MM.1S (cell line): ENCODE measurements at regions not wholly inside any gene's neighbourhood (a gene's known extent, or its start where the extent isn't known, plus 50 kb on each side); places are given as distances from the start of the nearest gene placed in this dataset.

Experiments used
- DNase-seq: peaks from one replicate; pipeline ENCODE4 v3.0.0-alpha.2; 2015
- H2AFZ ChIP-seq: fragments of 300-600 bp; sonication (generic); 2 replicates; pipeline ENCODE4 v1.6.0; 2016; ENCODE audit warnings: antibody characterized with exemption, low read length
- H3F3A ChIP-seq: fragments of 300-600 bp; sonication (generic); 2 replicates; pipeline ENCODE4 v1.6.1; 2016; ENCODE audit warnings: mild to moderate bottlenecking, antibody characterized with exemption, low read length, moderate library complexity, mixed read lengths; ENCODE audit not compliant: insufficient read depth
- H3K27ac ChIP-seq: fragments of 300-600 bp; sonication (generic); 2 replicates; pipeline ENCODE4 v1.5.1; 2016; ENCODE audit warnings: mild to moderate bottlenecking, low read length
- H3K27me3 ChIP-seq: fragments of 300-600 bp; sonication (generic); replicated peaks from 2 replicates; pipeline ENCODE4 v1.6.0; 2016; ENCODE audit warnings: low read length; ENCODE audit not compliant: insufficient read depth
- H3K36me3 ChIP-seq: fragments of 300-600 bp; sonication (generic); replicated peaks from 2 replicates; pipeline ENCODE4 v1.6.1; 2016; ENCODE audit warnings: mild to moderate bottlenecking, low read length, mixed read lengths; ENCODE audit not compliant: insufficient read depth
- H3K4me1 ChIP-seq: fragments of 300-600 bp; sonication (generic); 2 replicates; pipeline ENCODE4 v1.6.1; 2016; ENCODE audit warnings: low read length, mixed read lengths
- H3K4me2 ChIP-seq: fragments of 300-600 bp; sonication (generic); 2 replicates; pipeline ENCODE4 v1.6.0; 2016; ENCODE audit warnings: low read depth, low read length
- H3K4me3 ChIP-seq: fragments of 300-600 bp; sonication (generic); 2 replicates; pipeline ENCODE4 v1.5.1; 2016; ENCODE audit warnings: low read length, mixed read lengths
- H3K79me2 ChIP-seq: fragments of 300-600 bp; sonication (generic); 2 replicates; pipeline ENCODE4 v1.6.1; 2016; ENCODE audit warnings: mixed run types, low read length, mixed read lengths
- H3K9ac ChIP-seq: fragments of 300-600 bp; sonication (generic); 2 replicates; pipeline ENCODE4 v1.6.1; 2016; ENCODE audit warnings: low read length, mixed read lengths
- H3K9me2 ChIP-seq: fragments of 300-600 bp; sonication (generic); replicated peaks from 2 replicates; pipeline ENCODE4 v1.6.1; 2016; ENCODE audit warnings: mild to moderate bottlenecking, low read length, mixed read lengths; ENCODE audit not compliant: insufficient read depth
- H3K9me3 ChIP-seq: fragments of 300-600 bp; sonication (generic); replicated peaks from 2 replicates; pipeline ENCODE4 v1.6.1; 2016; ENCODE audit warnings: mild to moderate bottlenecking, low read length, mixed read lengths; ENCODE audit not compliant: insufficient read depth
- H4K20me1 ChIP-seq: fragments of 300-600 bp; sonication (generic); 2 replicates; pipeline ENCODE4 v1.6.1; 2016; ENCODE audit warnings: mild to moderate bottlenecking, low read length, moderate library complexity, mixed read lengths; ENCODE audit not compliant: insufficient read depth
- CTCF ChIP-seq: fragments of 300-600 bp; sonication (generic); IDR thresholded peaks from 2 replicates; pipeline ENCODE4 v1.5.1; 2016; ENCODE audit warnings: antibody characterized with exemption, low read length, mixed read lengths
- EZH2 ChIP-seq: fragments of 300-600 bp; sonication (generic); optimal IDR thresholded peaks from 2 replicates; pipeline ENCODE3; 2017; ENCODE audit warnings: low read depth, mild to moderate bottlenecking, antibody characterized with exemption, low read length, mixed read lengths
- EZH2phosphoT487 ChIP-seq: fragments of 300-600 bp; sonication (generic); IDR thresholded peaks from 2 replicates; pipeline ENCODE4 v1.6.1; 2018; ENCODE audit warnings: antibody characterized with exemption, low read length

- Histone ChIP-seq H3K9me2 (no peaks in the 10 kb centered on the region), H3K4me3 (no peak overlapping the region), H3K27me3 (no peaks in the 10 kb centered on the region), H3K9ac (no peak overlapping the region), H3F3A (no peaks in the 10 kb centered on the region), H3K9me3 (no peaks in the 10 kb centered on the region), H3K36me3 (no peaks in the 10 kb centered on the region), H3K4me1 (no peaks in the 10 kb centered on the region), H3K4me2 (no peak overlapping the region), H2AFZ (no peak overlapping the region), H4K20me1 (no peaks in the 10 kb centered on the region), H3K27ac (no peak overlapping the region), H3K79me2 (no peaks in the 10 kb centered on the region)
- no peak for TF ChIP-seq CTCF
- no peak for DNase-seq
Observed at GRCh38 chr2:213202011-213202410, 50.6 kb upstream of the IKZF2 start.

GRCh38 chr2:213205944-213206343 lies 54.5 kb upstream of the IKZF2 start:
- Histone ChIP-seq H2AFZ (no peak overlapping the region), H3K9me2 (no peaks in the 10 kb centered on the region), H3K27ac (no peak overlapping the region), H3K4me3 (no peak overlapping the region), H3K4me2 (no peak overlapping the region), H3K36me3 (no peaks in the 10 kb centered on the region), H3K79me2 (no peaks in the 10 kb centered on the region), H3K9ac (no peak overlapping the region), H3K9me3 (no peaks in the 10 kb centered on the region), H4K20me1 (no peaks in the 10 kb centered on the region), H3K27me3 (no peaks in the 10 kb centered on the region), H3F3A (no peaks in the 10 kb centered on the region), H3K4me1 (no peaks in the 10 kb centered on the region)
- TF ChIP-seq EZH2 = no peak
- no peak for TF ChIP-seq CTCF
- no peak for TF ChIP-seq EZH2phosphoT487
- no peak for DNase-seq

- no peaks in the 10 kb centered on the region for H3K36me3 ChIP-seq
- TF ChIP-seq EZH2phosphoT487 (no peak), EZH2 (no peak), CTCF (no peak)
- no peaks in the 10 kb centered on the region for H3K9me3 ChIP-seq
- no peak overlapping the region for H3K27ac ChIP-seq
- H4K20me1 ChIP-seq = no peaks in the 10 kb centered on the region
- no peak for DNase-seq
- no peak overlapping the region for H3K9ac ChIP-seq
- H2AFZ ChIP-seq = no peak overlapping the region
- no peaks in the 10 kb centered on the region for H3K27me3 ChIP-seq
- H3F3A ChIP-seq = no peaks in the 10 kb centered on the region
- no peaks in the 10 kb centered on the region for H3K9me2 ChIP-seq
- no peak overlapping the region for H3K4me2 ChIP-seq
- no peaks in the 10 kb centered on the region for H3K4me1 ChIP-seq
- H3K4me3 ChIP-seq = no peak overlapping the region
- H3K79me2 ChIP-seq = no peaks in the 10 kb centered on the region
Observed at GRCh38 chr2:213213186-213213585, 61.8 kb upstream of the IKZF2 start.

GRCh38 chr2:213214209-213214608 lies 62.8 kb upstream of the IKZF2 start:
- Histone ChIP-seq H3K27me3 (no peaks in the 10 kb centered on the region), H4K20me1 (no peaks in the 10 kb centered on the region), H3K4me1 (no peaks in the 10 kb centered on the region), H3K9ac (no peak overlapping the region), H3K4me3 (no peak overlapping the region), H3F3A (no peaks in the 10 kb centered on the region), H3K4me2 (no peak overlapping the region), H3K27ac (no peak overlapping the region), H3K79me2 (no peaks in the 10 kb centered on the region), H3K9me2 (no peaks in the 10 kb centered on the region), H3K36me3 (no peaks in the 10 kb centered on the region), H2AFZ (no peak overlapping the region), H3K9me3 (no peaks in the 10 kb centered on the region)
- no peak for TF ChIP-seq CTCF
- TF ChIP-seq EZH2phosphoT487 = no peak
- TF ChIP-seq EZH2 = no peak
- no peak for DNase-seq
